Loucy (cell line): ENCODE measurements at regions not wholly inside any gene's neighbourhood (a gene's known extent, or its start where the extent isn't known, plus 50 kb on each side); places are given as distances from the start of the nearest gene placed in this dataset.

Experiments
- H2AFZ ChIP-seq: fragments of 200-600 bp; sonication (generic); 2 replicates; pipeline ENCODE4 v1.6.0; 2016; ENCODE audit warnings: antibody characterized with exemption, mild to moderate bottlenecking, low read length, moderate library complexity
- H3F3A ChIP-seq: fragments of 200-600 bp; 2 replicates; pipeline ENCODE4 v1.6.0; 2016; ENCODE audit warnings: antibody characterized with exemption, low read depth, mild to moderate bottlenecking
- H3K27me3 ChIP-seq: fragments of 200-600 bp; sonication (generic); 2 replicates; pipeline ENCODE4 v1.6.1; 2014; ENCODE audit warnings: low read length, mild to moderate bottlenecking; ENCODE audit not compliant: insufficient read depth, poor library complexity, severe bottlenecking
- H3K36me3 ChIP-seq: fragments of 200-600 bp; sonication (generic); 2 replicates; pipeline ENCODE4 v1.6.1; 2016; ENCODE audit warnings: low read length; ENCODE audit not compliant: insufficient read depth
- H3K4me1 ChIP-seq: fragments of 200-600 bp; sonication (generic); 2 replicates; pipeline ENCODE4 v1.5.1; 2014; ENCODE audit warnings: low read length, mild to moderate bottlenecking; ENCODE audit not compliant: insufficient read depth, poor library complexity, severe bottlenecking
- H3K4me2 ChIP-seq: fragments of 200-600 bp; sonication (generic); 2 replicates; pipeline ENCODE4 v1.6.0; 2014; ENCODE audit warnings: antibody characterized with exemption, low read length, low read depth, mild to moderate bottlenecking; ENCODE audit not compliant: poor library complexity, severe bottlenecking
- H3K4me3 ChIP-seq: fragments of 200-600 bp; sonication (generic); 2 replicates; pipeline ENCODE4 v1.5.1; 2014; ENCODE audit warnings: low read length, mild to moderate bottlenecking, mixed read lengths; ENCODE audit not compliant: poor library complexity, severe bottlenecking
- H3K79me2 ChIP-seq: fragments of 200-600 bp; sonication (generic); 2 replicates; pipeline ENCODE4 v1.6.1; 2014; ENCODE audit warnings: low read length; ENCODE audit not compliant: insufficient read depth
- H3K9ac ChIP-seq: fragments of 200-600 bp; sonication (generic); 2 replicates; pipeline ENCODE4 v1.6.0; 2014; ENCODE audit warnings: mild to moderate bottlenecking, low read depth, low read length, moderate library complexity; ENCODE audit not compliant: poor library complexity, severe bottlenecking
- H3K9me2 ChIP-seq: fragments of 200-600 bp; sonication (generic); replicated peaks from 2 replicates; pipeline ENCODE4 v1.6.1; 2016; ENCODE audit warnings: low read depth, low read length, mixed read lengths
- H3K9me3 ChIP-seq: fragments of 200-600 bp; sonication (generic); 2 replicates; pipeline ENCODE4 v1.6.1; 2014; ENCODE audit warnings: mild to moderate bottlenecking, antibody characterized with exemption, low read length, low read depth; ENCODE audit not compliant: insufficient read depth
- H4K20me1 ChIP-seq: fragments of 200-600 bp; sonication (generic); 2 replicates; pipeline ENCODE4 v1.6.0; 2014; ENCODE audit warnings: antibody characterized with exemption, low read length, mild to moderate bottlenecking; ENCODE audit not compliant: insufficient read depth, poor library complexity, severe bottlenecking
- CTCF ChIP-seq: fragments of 200-600 bp; sonication (generic); conservative IDR thresholded peaks from 2 replicates; pipeline ENCODE4 v1.5.1; 2014; ENCODE audit warnings: mild to moderate bottlenecking, antibody characterized with exemption, low read length
- EZH2phosphoT487 ChIP-seq: fragments of 200-600 bp; IDR thresholded peaks from 2 replicates; pipeline ENCODE4 v1.6.1; 2018; ENCODE audit warnings: antibody characterized with exemption, mild to moderate bottlenecking, moderate library complexity, borderline replicate concordance

GRCh38 chr3:72018343-72018984, 233.5 kb upstream of the PROK2 start:
- no peaks in the 10 kb centered on the region for H3K27me3 ChIP-seq
- TF ChIP-seq EZH2phosphoT487 (no peak), CTCF (no peak)
- no peaks in the 10 kb centered on the region for H3K9me2 ChIP-seq
- H3K4me1 ChIP-seq, result peaks cover 15% of the 10 kb centered on the region
- peak overlapping the region; percentile 17 for H3K4me2 ChIP-seq
- no peaks in the 10 kb centered on the region for H3K36me3 ChIP-seq
- H3K9me3 ChIP-seq, result no peaks in the 10 kb centered on the region
- no peaks in the 10 kb centered on the region for H3F3A ChIP-seq
- no peak overlapping the region for H2AFZ ChIP-seq
- no peaks in the 10 kb centered on the region for H4K20me1 ChIP-seq
- no peak overlapping the region for H3K9ac ChIP-seq
- H3K79me2 ChIP-seq, result no peaks in the 10 kb centered on the region
- H3K4me3 ChIP-seq, result no peak overlapping the region

GRCh38 chr3:72017935-72018334, 233.0 kb upstream of the PROK2 start:
- Histone ChIP-seq H3K9me3 (no peaks in the 10 kb centered on the region), H3K36me3 (no peaks in the 10 kb centered on the region), H3K4me2 (no peak overlapping the region), H3F3A (no peaks in the 10 kb centered on the region), H3K9ac (no peak overlapping the region), H4K20me1 (no peaks in the 10 kb centered on the region), H3K4me1 (peaks cover 15% of the 10 kb centered on the region), H3K27me3 (no peaks in the 10 kb centered on the region), H3K79me2 (no peaks in the 10 kb centered on the region), H2AFZ (no peak overlapping the region), H3K4me3 (no peak overlapping the region), H3K9me2 (no peaks in the 10 kb centered on the region)
- TF ChIP-seq EZH2phosphoT487 (no peak), CTCF (no peak)

- no peak overlapping the region for H3K4me2 ChIP-seq
- no peak overlapping the region for H3K9ac ChIP-seq
- H3K4me1 ChIP-seq, result peaks cover 15% of the 10 kb centered on the region
- H4K20me1 ChIP-seq, result no peaks in the 10 kb centered on the region
- TF ChIP-seq CTCF (no peak), EZH2phosphoT487 (no peak)
- no peaks in the 10 kb centered on the region for H3K36me3 ChIP-seq
- H3K79me2 ChIP-seq, result no peaks in the 10 kb centered on the region
- no peak overlapping the region for H2AFZ ChIP-seq
- H3K9me3 ChIP-seq, result no peaks in the 10 kb centered on the region
- H3K27me3 ChIP-seq, result no peaks in the 10 kb centered on the region
- no peak overlapping the region for H3K4me3 ChIP-seq
- H3F3A ChIP-seq, result no peaks in the 10 kb centered on the region
- H3K9me2 ChIP-seq, result no peaks in the 10 kb centered on the region
Measured at GRCh38 chr3:72017311-72017710, 232.4 kb upstream of the PROK2 start.
